A673 (cell line): ENCODE measurements at regions not wholly inside any gene's neighbourhood (a gene's known extent, or its start where the extent isn't known, plus 50 kb on each side); places are given as distances from the start of the nearest gene placed in this dataset.

ENCODE experiments used
- BruUV-seq: library from RNA; stranded (reverse); fragments of 400-500 nt; replicated peaks from 2 replicates; lab custom pipeline; 2021; lab: Mats Ljungman, UMichigan
- CTCF ChIA-PET: fragments of 300-600 bp; sonication (Branson Sonifier 250); formaldehyde crosslinking; loops from one replicate; lab custom pipeline; 2022; ENCODE audit warnings: antibody characterized with exemption; lab: Charles Lee
- POLR2A ChIA-PET: fragments of 300-600 bp; sonication (Branson Sonifier 250); formaldehyde crosslinking; loops from one replicate; lab custom pipeline; 2022; ENCODE audit warnings: antibody characterized with exemption; ENCODE audit not compliant: low non-redundant PET; lab: Charles Lee
- DNase-seq: peaks from one replicate; pipeline ENCODE4 v3.0.0-alpha.2; 2015; ENCODE audit warnings: low spot score
- H3K27ac ChIP-seq: fragments of 200-600 bp; sonication (generic); 2 replicates; pipeline ENCODE4 v1.5.1; 2016; ENCODE audit warnings: mixed run types, low read depth, mild to moderate bottlenecking, mixed read lengths, antibody characterized with exemption, low read length; ENCODE audit not compliant: poor library complexity, severe bottlenecking
- H3K27me3 ChIP-seq: fragments of 200-600 bp; sonication (generic); replicated peaks from 2 replicates; pipeline ENCODE4 v1.6.1; 2017; ENCODE audit warnings: mixed run types, low read depth, mild to moderate bottlenecking, mixed read lengths, antibody characterized with exemption, low read length; ENCODE audit not compliant: insufficient read depth, poor library complexity
- H3K36me3 ChIP-seq: fragments of 200-600 bp; sonication (generic); 2 replicates; pipeline ENCODE4 v1.6.1; 2016; ENCODE audit warnings: mixed run types, mild to moderate bottlenecking, mixed read lengths, antibody characterized with exemption, low read length; ENCODE audit not compliant: insufficient read depth, poor library complexity, severe bottlenecking
- H3K4me1 ChIP-seq: fragments of 200-600 bp; sonication (generic); 2 replicates; pipeline ENCODE4 v1.6.1; 2017; ENCODE audit warnings: mixed run types, mild to moderate bottlenecking, mixed read lengths, antibody characterized with exemption, low read length; ENCODE audit not compliant: insufficient read depth, poor library complexity, severe bottlenecking
- H3K4me3 ChIP-seq: fragments of 200-600 bp; sonication (generic); 2 replicates; pipeline ENCODE4 v1.5.1; 2016; ENCODE audit warnings: low read depth, mixed run types, mild to moderate bottlenecking, mixed read lengths, low read length; ENCODE audit not compliant: poor library complexity, severe bottlenecking
- H3K9me3 ChIP-seq: fragments of 200-600 bp; sonication (generic); 2 replicates; pipeline ENCODE4 v1.6.1; 2016; ENCODE audit warnings: mixed run types, low read depth, mild to moderate bottlenecking, mixed read lengths, antibody characterized with exemption, low read length; ENCODE audit not compliant: poor library complexity, severe bottlenecking
- CTCF ChIP-seq: fragments of 300-800, 200-600 bp; sonication (generic); conservative IDR thresholded peaks from 2 replicates; pipeline ENCODE4 v1.5.1; 2017; ENCODE audit warnings: low read depth, mild to moderate bottlenecking, antibody characterized with exemption, low read length, moderate library complexity, mixed read lengths
- EZH2 ChIP-seq: fragments of 200-600 bp; sonication (generic); IDR thresholded peaks from 2 replicates; pipeline ENCODE4 v1.6.1; 2017; ENCODE audit warnings: borderline replicate concordance, low read depth, mild to moderate bottlenecking, mixed read lengths, antibody characterized with exemption, low read length; ENCODE audit not compliant: poor library complexity, severe bottlenecking
- intact Hi-C: fragments of 100-400 bp; cut with micrococcal nuclease; formaldehyde crosslinking; loops from one replicate; pipeline ENCODE4 v1.10.0; 2022; ENCODE audit not compliant: unreplicated experiment

DNA sequence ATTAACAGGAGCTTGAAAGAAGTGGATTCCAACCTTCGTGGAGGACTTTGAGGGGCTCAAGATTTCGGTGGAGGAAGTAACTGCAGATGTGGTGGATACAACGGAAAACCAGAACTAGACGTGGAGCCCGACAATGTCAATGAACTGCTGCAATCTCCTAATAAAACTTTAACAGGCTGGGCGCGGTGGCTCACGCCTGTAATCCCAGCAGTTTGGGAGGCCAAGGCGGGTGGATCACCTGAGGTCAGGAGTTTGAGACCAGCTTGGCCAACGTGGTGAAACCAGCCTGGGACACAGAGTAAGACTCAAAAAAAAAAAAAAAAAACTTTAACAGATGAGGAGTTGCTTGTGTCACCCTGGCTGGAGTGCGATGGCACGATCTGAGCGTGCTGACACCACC, 477.8 kb upstream of the MKI67 start:
- no peaks in the 10 kb centered on the region for H3K4me1 ChIP-seq
- H3K4me3 ChIP-seq: no peak overlapping the region
- TF ChIP-seq EZH2 (no peak), CTCF (no peak)
- H3K36me3 ChIP-seq: no peaks in the 10 kb centered on the region
- ChIA-PET CTCF (no interaction called here), POLR2A (no interaction called here)
- intact Hi-C loops: no loop called here
- peaks cover 2% of the 10 kb centered on the region for H3K27me3 ChIP-seq
- no TSS peak for BruUV-seq
- DNase-seq: no peak
- H3K27ac ChIP-seq: no peak overlapping the region
- H3K9me3 ChIP-seq: peaks cover 5% of the 10 kb centered on the region

DNA sequence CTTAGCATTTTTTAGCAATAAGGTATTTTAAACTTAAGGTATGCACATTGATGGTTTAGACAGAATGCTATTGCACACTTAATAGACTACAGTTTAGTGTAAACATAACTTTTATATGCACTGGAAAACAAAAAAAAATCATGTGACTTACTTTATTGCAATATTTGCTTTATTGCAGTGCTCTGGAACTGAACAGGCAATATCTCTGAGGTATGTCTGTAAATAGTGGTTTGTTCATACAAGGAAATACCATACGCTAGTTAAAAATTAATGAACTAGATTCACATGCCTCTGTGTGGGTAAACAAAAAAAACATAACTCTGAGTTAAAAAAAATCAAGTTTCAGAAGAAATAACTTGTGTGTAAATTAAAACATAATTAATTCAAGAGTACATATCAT, 479.0 kb upstream of the MKI67 start:
- intact Hi-C loops: no loop called here
- no peaks in the 10 kb centered on the region for H3K27me3 ChIP-seq
- peaks cover 5% of the 10 kb centered on the region for H3K9me3 ChIP-seq
- ChIA-PET POLR2A (no interaction called here), CTCF (no interaction called here)
- no peak overlapping the region for H3K4me3 ChIP-seq
- H3K36me3 ChIP-seq: no peaks in the 10 kb centered on the region
- TF ChIP-seq EZH2 (no peak), CTCF (no peak)
- no peak overlapping the region for H3K27ac ChIP-seq
- no peak for DNase-seq
- no TSS peak for BruUV-seq
- H3K4me1 ChIP-seq: no peaks in the 10 kb centered on the region

GRCh38 chr10:128606055-128606454, 479.8 kb upstream of the MKI67 start:
- intact Hi-C loops: no loop called here
- peak; percentile 28 for DNase-seq
- TF ChIP-seq CTCF: no peak
- TF ChIP-seq EZH2: no peak
- no peak overlapping the region for H3K4me3 ChIP-seq
- H3K36me3 ChIP-seq: no peaks in the 10 kb centered on the region
- no peak overlapping the region for H3K27ac ChIP-seq
- no TSS peak for BruUV-seq
- no peaks in the 10 kb centered on the region for H3K4me1 ChIP-seq
- POLR2A ChIA-PET: no interaction called here
- CTCF ChIA-PET: no interaction called here
- peaks cover 5% of the 10 kb centered on the region for H3K9me3 ChIP-seq
- H3K27me3 ChIP-seq: no peaks in the 10 kb centered on the region
